ENCODE measurements at regions not wholly inside any gene's neighbourhood (a gene's known extent, or its start where the extent isn't known, plus 50 kb on each side); places are given as distances from the start of the nearest gene placed in this dataset.

DNA sequence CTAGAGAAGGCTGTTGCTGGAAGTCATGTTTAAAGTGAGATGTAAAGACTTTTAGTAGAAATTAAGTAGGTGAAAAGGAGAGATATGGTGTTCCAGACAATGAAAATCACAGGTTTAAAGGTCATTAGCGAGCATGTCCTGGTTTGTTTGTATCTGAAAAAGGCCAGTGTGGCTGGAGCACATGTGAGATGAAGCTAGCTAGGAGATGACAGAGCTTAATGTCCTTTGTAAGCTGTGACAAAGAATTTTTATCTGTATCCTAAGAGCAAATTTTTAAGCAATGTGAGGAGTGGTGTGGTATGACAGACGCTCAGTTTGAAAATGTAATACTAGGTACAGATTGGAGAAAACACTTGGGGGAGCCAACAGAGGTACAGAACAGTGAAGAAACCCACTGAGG lies 567.2 kb upstream of the ARRDC3 start:
- TF ChIP-seq, protein P1, sequence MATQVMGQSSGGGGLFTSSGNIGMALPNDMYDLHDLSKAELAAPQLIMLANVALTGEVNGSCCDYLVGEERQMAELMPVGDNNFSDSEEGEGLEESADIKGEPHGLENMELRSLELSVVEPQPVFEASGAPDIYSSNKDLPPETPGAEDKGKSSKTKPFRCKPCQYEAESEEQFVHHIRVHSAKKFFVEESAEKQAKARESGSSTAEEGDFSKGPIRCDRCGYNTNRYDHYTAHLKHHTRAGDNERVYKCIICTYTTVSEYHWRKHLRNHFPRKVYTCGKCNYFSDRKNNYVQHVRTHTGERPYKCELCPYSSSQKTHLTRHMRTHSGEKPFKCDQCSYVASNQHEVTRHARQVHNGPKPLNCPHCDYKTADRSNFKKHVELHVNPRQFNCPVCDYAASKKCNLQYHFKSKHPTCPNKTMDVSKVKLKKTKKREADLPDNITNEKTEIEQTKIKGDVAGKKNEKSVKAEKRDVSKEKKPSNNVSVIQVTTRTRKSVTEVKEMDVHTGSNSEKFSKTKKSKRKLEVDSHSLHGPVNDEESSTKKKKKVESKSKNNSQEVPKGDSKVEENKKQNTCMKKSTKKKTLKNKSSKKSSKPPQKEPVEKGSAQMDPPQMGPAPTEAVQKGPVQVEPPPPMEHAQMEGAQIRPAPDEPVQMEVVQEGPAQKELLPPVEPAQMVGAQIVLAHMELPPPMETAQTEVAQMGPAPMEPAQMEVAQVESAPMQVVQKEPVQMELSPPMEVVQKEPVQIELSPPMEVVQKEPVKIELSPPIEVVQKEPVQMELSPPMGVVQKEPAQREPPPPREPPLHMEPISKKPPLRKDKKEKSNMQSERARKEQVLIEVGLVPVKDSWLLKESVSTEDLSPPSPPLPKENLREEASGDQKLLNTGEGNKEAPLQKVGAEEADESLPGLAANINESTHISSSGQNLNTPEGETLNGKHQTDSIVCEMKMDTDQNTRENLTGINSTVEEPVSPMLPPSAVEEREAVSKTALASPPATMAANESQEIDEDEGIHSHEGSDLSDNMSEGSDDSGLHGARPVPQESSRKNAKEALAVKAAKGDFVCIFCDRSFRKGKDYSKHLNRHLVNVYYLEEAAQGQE (IDR thresholded peaks at IDR 0.05; ENCODE audit: low read depth) = no peak
- no peak for TF ChIP-seq TAF1 (IDR thresholded peaks at IDR 0.05; ENCODE audit: low read depth)
- TF ChIP-seq TCF12 (IDR thresholded peaks at IDR 0.05; ENCODE audit: low read depth) = no peak
- TF ChIP-seq TEAD4 (IDR thresholded peaks at IDR 0.05) = no peak
- TF ChIP-seq EP300 (IDR thresholded peaks at IDR 0.05; ENCODE audit: borderline replicate concordance) = no peak
- TF ChIP-seq YY1 (IDR thresholded peaks at IDR 0.05; ENCODE audit: low read depth) = no peak
- TF ChIP-seq ZBTB7A (IDR thresholded peaks at IDR 0.05; ENCODE audit: low read depth) = no peak
- no peak for TF ChIP-seq EGR1 (IDR thresholded peaks at IDR 0.05)
- TF ChIP-seq FOXM1 (IDR thresholded peaks at IDR 0.05; ENCODE audit: borderline replicate concordance, low read depth) = no peak
- TF ChIP-seq CEBPB (IDR thresholded peaks at IDR 0.05) = no peak
- TF ChIP-seq NFIC (IDR thresholded peaks at IDR 0.05) = no peak
